Breast epithelium (tissue), 3 donors: ENCODE measurements at regions not wholly inside any gene's neighbourhood (a gene's known extent, or its start where the extent isn't known, plus 50 kb on each side); places are given as distances from the start of the nearest gene placed in this dataset.

Source experiments
- POLR2A ChIP-seq: fragments of 450-650 bp; IDR thresholded peaks from one replicate; pipeline ENCODE4 v1.6.1; 2016; ENCODE audit warnings: antibody characterized with exemption, mild to moderate bottlenecking, moderate library complexity
- POLR2AphosphoS5 ChIP-seq, 3 donors: sonication (generic); formaldehyde crosslinking; IDR thresholded peaks; one replicate each; pipeline ENCODE4 v1.6.1; 2017; ENCODE audit warnings: antibody characterized with exemption in 3 of 3
- TF ChIP-seq, protein P1 (sequence below), 3 donors: fragments of 450-650 bp; IDR thresholded peaks; one replicate each; pipeline ENCODE4 v1.5.1; 2016 to 2017; ENCODE audit warnings: antibody characterized with exemption in 3 of 3, mild to moderate bottlenecking in 3 of 3, moderate library complexity in 3 of 3

DNA sequence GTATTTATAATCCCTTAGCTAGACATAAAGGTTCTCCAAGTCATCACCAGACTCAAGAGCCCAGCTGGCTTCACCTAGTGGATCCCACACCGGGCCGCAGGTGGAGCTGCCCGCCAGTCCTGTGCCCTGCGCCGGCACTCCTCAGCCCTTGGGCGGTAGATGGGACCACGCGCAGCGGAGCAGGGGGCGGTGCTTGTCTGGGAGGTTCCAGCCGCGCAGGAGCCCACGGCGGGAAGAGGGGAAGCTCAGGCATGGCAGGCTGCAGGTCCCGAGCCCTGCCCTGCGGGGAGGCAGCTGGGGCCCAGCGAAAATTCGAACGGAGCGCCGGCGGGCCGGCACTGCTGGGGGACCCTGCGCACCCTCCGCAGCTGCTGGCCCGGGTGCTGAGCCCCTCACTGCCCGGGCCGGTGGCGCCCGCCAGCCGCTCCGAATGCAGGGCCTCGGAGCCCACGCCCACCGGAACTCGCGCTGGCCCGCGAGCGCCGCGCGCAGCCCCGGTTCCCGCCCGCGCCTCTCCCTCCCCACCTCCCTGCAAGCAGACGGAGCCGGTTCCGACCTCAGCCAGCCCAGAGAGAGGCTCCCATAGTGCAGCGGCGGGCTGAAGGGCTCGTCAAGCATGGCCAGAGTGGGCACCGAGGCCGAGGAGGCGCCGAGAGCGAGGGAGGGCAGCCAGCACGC is 675.6 kb downstream of the REEP3 start:
- TF ChIP-seq, protein P1, sequence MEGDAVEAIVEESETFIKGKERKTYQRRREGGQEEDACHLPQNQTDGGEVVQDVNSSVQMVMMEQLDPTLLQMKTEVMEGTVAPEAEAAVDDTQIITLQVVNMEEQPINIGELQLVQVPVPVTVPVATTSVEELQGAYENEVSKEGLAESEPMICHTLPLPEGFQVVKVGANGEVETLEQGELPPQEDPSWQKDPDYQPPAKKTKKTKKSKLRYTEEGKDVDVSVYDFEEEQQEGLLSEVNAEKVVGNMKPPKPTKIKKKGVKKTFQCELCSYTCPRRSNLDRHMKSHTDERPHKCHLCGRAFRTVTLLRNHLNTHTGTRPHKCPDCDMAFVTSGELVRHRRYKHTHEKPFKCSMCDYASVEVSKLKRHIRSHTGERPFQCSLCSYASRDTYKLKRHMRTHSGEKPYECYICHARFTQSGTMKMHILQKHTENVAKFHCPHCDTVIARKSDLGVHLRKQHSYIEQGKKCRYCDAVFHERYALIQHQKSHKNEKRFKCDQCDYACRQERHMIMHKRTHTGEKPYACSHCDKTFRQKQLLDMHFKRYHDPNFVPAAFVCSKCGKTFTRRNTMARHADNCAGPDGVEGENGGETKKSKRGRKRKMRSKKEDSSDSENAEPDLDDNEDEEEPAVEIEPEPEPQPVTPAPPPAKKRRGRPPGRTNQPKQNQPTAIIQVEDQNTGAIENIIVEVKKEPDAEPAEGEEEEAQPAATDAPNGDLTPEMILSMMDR (IDR thresholded peaks at IDR 0.05) = no peak
- TF ChIP-seq POLR2A (no peak), POLR2AphosphoS5 (IDR thresholded peaks at IDR 0.05) (no peak)
